ENCODE measurements at regions not wholly inside any gene's neighbourhood (a gene's known extent, or its start where the extent isn't known, plus 50 kb on each side); places are given as distances from the start of the nearest gene placed in this dataset.

DNA sequence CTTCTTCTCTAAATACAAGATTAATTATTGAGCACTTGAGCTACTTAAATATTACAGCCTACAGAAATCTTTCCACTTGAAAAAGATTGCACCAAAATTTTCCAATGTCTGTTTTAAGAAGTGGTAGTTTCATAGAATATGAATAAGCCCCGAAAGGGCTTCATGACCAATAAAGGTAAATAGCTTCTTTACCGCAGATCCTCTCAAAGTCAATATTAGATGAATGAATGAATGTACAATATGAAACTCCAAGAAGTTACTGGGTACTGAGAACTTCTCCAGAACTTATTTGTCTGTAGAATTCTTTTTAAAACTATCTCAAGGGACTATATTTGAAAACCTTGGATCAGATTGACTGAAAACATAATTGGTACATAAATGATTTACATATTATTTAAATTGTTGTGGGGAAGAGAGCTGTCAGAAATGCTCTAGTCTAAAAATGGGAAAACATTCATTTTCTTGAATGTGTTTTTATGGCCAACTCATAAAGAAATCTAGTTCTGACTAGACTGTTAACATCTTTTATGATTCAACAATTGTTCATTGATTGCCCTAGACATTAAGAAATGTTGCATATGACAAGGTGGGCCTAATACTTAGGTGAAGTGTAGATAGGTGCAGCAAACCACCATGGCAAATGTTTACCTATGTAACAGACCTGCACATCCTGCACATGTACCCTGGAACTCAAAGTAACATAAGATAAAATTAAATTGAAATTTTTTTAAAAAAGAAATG is 227.0 kb downstream of the SPRY2 start:
- no peaks in the 10 kb centered on the region for H3K79me2 ChIP-seq (ENCODE audit: insufficient read depth, low read length)
- no peak overlapping the region for H2AFZ ChIP-seq (ENCODE audit: low read depth, low read length, poor library complexity, severe bottlenecking)
- no peaks in the 10 kb centered on the region for H3K9me2 ChIP-seq (ENCODE audit: insufficient read depth)
- intact Hi-C loops (cut with micrococcal nuclease) = loop anchor here (5.0 kb wide), 1 partner anchor 883 kb away; no protein-coding TSS in a partner anchor
- BruUV-seq (replicated peaks) = no TSS peak
- H3K36me3 ChIP-seq (ENCODE audit: control insufficient read depth in 1 of 2, insufficient read depth in 2 of 2, low read length in 2 of 2) = no peaks in the 10 kb centered on the region
- TF ChIP-seq SRF (IDR thresholded peaks at IDR 0.05; ENCODE audit: low read depth) = no peak
- no peak for TF ChIP-seq ELF1 (IDR thresholded peaks at IDR 0.05; ENCODE audit: borderline replicate concordance, low read depth)
- TF ChIP-seq ZBTB33 (IDR thresholded peaks at IDR 0.05; ENCODE audit: extremely low read depth, insufficient replicate concordance, low read length) = no peak
- TF ChIP-seq EZH2phosphoT487 (IDR thresholded peaks at IDR 0.05; ENCODE audit: borderline replicate concordance) = no peak
- TF ChIP-seq CBX3 (IDR thresholded peaks at IDR 0.05; ENCODE audit: low read depth) = no peak
- TF ChIP-seq CEBPB (IDR thresholded peaks at IDR 0.05; ENCODE audit: low read depth) = no peak
- TF ChIP-seq TCF7L2 (IDR thresholded peaks at IDR 0.05; ENCODE audit: borderline replicate concordance, extremely low read depth, insufficient read depth, insufficient read length) = no peak
- TF ChIP-seq EGR1 (IDR thresholded peaks at IDR 0.05; ENCODE audit: low read depth) = no peak
- no peak for TF ChIP-seq ZNF274 (IDR thresholded peaks at IDR 0.05; ENCODE audit: low read depth, low read length)
- TF ChIP-seq POLR2A (IDR thresholded peaks at IDR 0.05; ENCODE audit: borderline replicate concordance, extremely low read depth, insufficient read depth, insufficient read length) = no peak
- TF ChIP-seq REST (IDR thresholded peaks at IDR 0.05; ENCODE audit: low read depth) = no peak
- TF ChIP-seq MAX (IDR thresholded peaks at IDR 0.05) = no peak
- no peak for TF ChIP-seq RAD21 (IDR thresholded peaks at IDR 0.05; ENCODE audit: low read depth)
- no peak for TF ChIP-seq POLR2AphosphoS5 (IDR thresholded peaks at IDR 0.05; ENCODE audit: low read depth, low read length)
- no peak for DNase-seq (ENCODE audit: low read depth, low spot score)
- H3K9me3 ChIP-seq (ENCODE audit: control insufficient read depth in 1 of 2, insufficient read depth in 1 of 2, low read depth in 1 of 2, low read length in 2 of 2) = no peaks in the 10 kb centered on the region
- H3K27me3 ChIP-seq (ENCODE audit: insufficient read depth, low read length) = no peaks in the 10 kb centered on the region
- H3K4me1 ChIP-seq (ENCODE audit: control insufficient read depth in 1 of 2, insufficient read depth in 2 of 2, low read length in 2 of 2) = no peaks in the 10 kb centered on the region
- H3K9ac ChIP-seq (ENCODE audit: low read length) = no peak overlapping the region
- RAD21 ChIA-PET (ENCODE audit: low non-redundant PET in 1 of 2, low total read pairs in 2 of 2, uncharacterized antibody in 2 of 2, unreplicated experiment in 2 of 2) = no interaction called here
- CTCF ChIA-PET = no interaction called here
- POLR2A ChIA-PET = no interaction called here
- no peaks in the 10 kb centered on the region for H4K20me1 ChIP-seq (ENCODE audit: insufficient read depth)
- no peak for ATAC-seq
- no peak overlapping the region for H3K27ac ChIP-seq (ENCODE audit: low read depth, low read length)
- H3K4me3 ChIP-seq (replicated peaks in 1 of 2; ENCODE audit: low read depth in 1 of 2, low read length in 2 of 2) = no peak overlapping the region
- no peak overlapping the region for H3K4me2 ChIP-seq (ENCODE audit: low read length)
